Suprapubic skin (tissue), 4 donors: ENCODE measurements at regions not wholly inside any gene's neighbourhood (a gene's known extent, or its start where the extent isn't known, plus 50 kb on each side); places are given as distances from the start of the nearest gene placed in this dataset.

ENCODE experiments used
- DNase-seq, 2 donors: peaks; one replicate each; pipeline ENCODE4 v3.0.0-alpha.2; 2019; ENCODE audit warnings: low spot score in 2 of 2
- H3K27ac ChIP-seq: fragments of 200-600 bp; sonication (generic); one replicate; pipeline ENCODE4 v1.5.1; 2019
- H3K27me3 ChIP-seq: fragments of 200-600 bp; sonication (generic); one replicate; pipeline ENCODE4 v1.5.1; 2019
- H3K36me3 ChIP-seq: fragments of 200-600 bp; sonication (generic); one replicate; pipeline ENCODE4 v1.5.1; 2019
- H3K4me1 ChIP-seq: fragments of 200-600 bp; sonication (generic); one replicate; pipeline ENCODE4 v1.5.1; 2019
- H3K4me3 ChIP-seq: fragments of 200-600 bp; sonication (generic); one replicate; pipeline ENCODE4 v1.5.1; 2019; ENCODE audit warnings: mild to moderate bottlenecking
- H3K9me3 ChIP-seq: fragments of 200-600 bp; sonication (generic); one replicate; pipeline ENCODE4 v1.5.1; 2019
- CTCF ChIP-seq, 2 donors: fragments of 200-600 bp in 1 of 2; fragments of 450-650 bp in 1 of 2; sonication (generic) in 1 of 2; IDR thresholded peaks; one replicate each; pipeline ENCODE4 v1.5.1; 2016 to 2019; ENCODE audit warnings: antibody characterized with exemption in 2 of 2, mild to moderate bottlenecking in 1 of 2, moderate library complexity in 1 of 2
- EP300 ChIP-seq: sonication (generic); formaldehyde crosslinking; IDR thresholded peaks from one replicate; pipeline ENCODE4 v1.6.1; 2017; ENCODE audit warnings: antibody characterized with exemption
- POLR2A ChIP-seq, 2 donors: fragments of 450-650 bp; IDR thresholded peaks; one replicate each; pipeline ENCODE4 v1.6.1; 2017; ENCODE audit warnings: antibody characterized with exemption in 2 of 2, mild to moderate bottlenecking in 2 of 2, moderate library complexity in 2 of 2
- POLR2AphosphoS5 ChIP-seq, 3 donors: sonication (generic); formaldehyde crosslinking; IDR thresholded peaks; one replicate each; pipeline ENCODE4 v1.6.1; 2017; ENCODE audit warnings: antibody characterized with exemption in 3 of 3
- WGBS: methylation state at CpG from one replicate; pipeline ENCODE4 v1.1.5; 2018; 5-methylcytosine and 5-hydroxymethylcytosine counted together

GRCh38 chr3:36250191-36250590 lies 130.1 kb upstream of the STAC start:
- H3K27ac ChIP-seq: no peak overlapping the region
- no peak for DNase-seq
- H3K4me3 ChIP-seq: no peak overlapping the region
- H3K4me1 ChIP-seq: no peaks in the 10 kb centered on the region
- H3K9me3 ChIP-seq: peaks cover 6% of the 10 kb centered on the region
- no peaks in the 10 kb centered on the region for H3K27me3 ChIP-seq
- TF ChIP-seq EP300: no peak
- no peak for TF ChIP-seq POLR2AphosphoS5 (IDR thresholded peaks at IDR 0.05)
- no peak for TF ChIP-seq POLR2A (IDR thresholded peaks at IDR 0.05)
- no peak for TF ChIP-seq CTCF (IDR thresholded peaks at IDR 0.05)
- no peaks in the 10 kb centered on the region for H3K36me3 ChIP-seq
- WGBS: 100% methylated on average over 1 of the region's 1 CpG

- Histone ChIP-seq H3K9me3 (no peaks in the 10 kb centered on the region), H3K4me3 (no peak overlapping the region), H3K27ac (no peak overlapping the region), H3K27me3 (no peaks in the 10 kb centered on the region), H3K4me1 (no peaks in the 10 kb centered on the region), H3K36me3 (no peaks in the 10 kb centered on the region)
- 94% methylated on average over 3 of the region's 3 CpGs for WGBS
- no peak for TF ChIP-seq POLR2AphosphoS5 (IDR thresholded peaks at IDR 0.05)
- TF ChIP-seq POLR2A (IDR thresholded peaks at IDR 0.05): no peak
- TF ChIP-seq CTCF (IDR thresholded peaks at IDR 0.05): no peak
- no peak for TF ChIP-seq EP300
- DNase-seq: no peak
These were observed 123.0 kb upstream of the STAC start for GRCh38 chr3:36257158-36257852.

- H3K36me3 ChIP-seq: no peaks in the 10 kb centered on the region
- H3K27ac ChIP-seq: no peak overlapping the region
- no peaks in the 10 kb centered on the region for H3K4me1 ChIP-seq
- peaks cover 3% of the 10 kb centered on the region for H3K9me3 ChIP-seq
- TF ChIP-seq EP300: no peak
- no peak for TF ChIP-seq POLR2A (IDR thresholded peaks at IDR 0.05)
- TF ChIP-seq POLR2AphosphoS5 (IDR thresholded peaks at IDR 0.05): no peak
- TF ChIP-seq CTCF (IDR thresholded peaks at IDR 0.05): no peak
- no peaks in the 10 kb centered on the region for H3K27me3 ChIP-seq
- 51% methylated on average over 1 of the region's 1 CpG for WGBS
- no peak for DNase-seq
- H3K4me3 ChIP-seq: no peak overlapping the region
These were observed 121.9 kb upstream of the STAC start for GRCh38 chr3:36258421-36258820.

- Histone ChIP-seq H3K9me3 (peaks cover 3% of the 10 kb centered on the region), H3K27ac (no peak overlapping the region), H3K36me3 (no peaks in the 10 kb centered on the region), H3K4me1 (no peaks in the 10 kb centered on the region), H3K4me3 (no peak overlapping the region), H3K27me3 (no peaks in the 10 kb centered on the region)
- no peak for DNase-seq
- WGBS: 73% methylated on average over 3 of the region's 3 CpGs
- TF ChIP-seq EP300: no peak
- TF ChIP-seq POLR2AphosphoS5 (IDR thresholded peaks at IDR 0.05): no peak
- TF ChIP-seq CTCF (IDR thresholded peaks at IDR 0.05): no peak
- TF ChIP-seq POLR2A (IDR thresholded peaks at IDR 0.05): no peak
These were observed 120.7 kb upstream of the STAC start for GRCh38 chr3:36259580-36259979.

- no peaks in the 10 kb centered on the region for H3K27me3 ChIP-seq
- H3K36me3 ChIP-seq: no peaks in the 10 kb centered on the region
- no peak for TF ChIP-seq POLR2A (IDR thresholded peaks at IDR 0.05)
- TF ChIP-seq POLR2AphosphoS5 (IDR thresholded peaks at IDR 0.05): no peak
- TF ChIP-seq CTCF (IDR thresholded peaks at IDR 0.05): no peak
- TF ChIP-seq EP300: no peak
- no peak overlapping the region for H3K27ac ChIP-seq
- H3K9me3 ChIP-seq: no peaks in the 10 kb centered on the region
- no peak overlapping the region for H3K4me3 ChIP-seq
- 80% methylated on average over 2 of the region's 2 CpGs for WGBS
- no peak for DNase-seq
- H3K4me1 ChIP-seq: no peaks in the 10 kb centered on the region
These were observed 111.0 kb upstream of the STAC start for GRCh38 chr3:36269274-36269673.
